ENCODE measurements at regions not wholly inside any gene's neighbourhood (a gene's known extent, or its start where the extent isn't known, plus 50 kb on each side); places are given as distances from the start of the nearest gene placed in this dataset.

- H3K4me3 ChIP-seq (replicated peaks in 1 of 4; ENCODE audit: control extremely low read depth in 1 of 4, insufficient read depth in 1 of 4, low read depth in 3 of 4, low read length in 4 of 4), result no peak overlapping the region
- no peaks in the 10 kb centered on the region for H4K20me1 ChIP-seq (ENCODE audit: control insufficient read depth, extremely low read depth, insufficient read depth, low read length)
- H3K36me3 ChIP-seq (ENCODE audit: control insufficient read depth, insufficient read depth, low read length), result no peaks in the 10 kb centered on the region
- no peaks in the 10 kb centered on the region for H3K27me3 ChIP-seq (ENCODE audit: control insufficient read depth, insufficient read depth, low read length)
- no peak overlapping the region for H2AFZ ChIP-seq (ENCODE audit: low read length)
- H3K79me2 ChIP-seq (ENCODE audit: control insufficient read depth, insufficient read depth, low read length), result no peaks in the 10 kb centered on the region
- H3K9me3 ChIP-seq (ENCODE audit: control insufficient read depth, insufficient read depth, low read depth, low read length), result no peaks in the 10 kb centered on the region
- no peak overlapping the region for H3K9ac ChIP-seq (ENCODE audit: insufficient read depth, low read length)
- TF ChIP-seq CTCF (conservative IDR thresholded peaks at IDR 0.05 in 1 of 2, IDR thresholded peaks at IDR 0.05 in 1 of 2; ENCODE audit: low read depth in 1 of 2, low read length in 2 of 2), result no peak
- no peak for TF ChIP-seq EZH2 (IDR thresholded peaks at IDR 0.05; ENCODE audit: low read length, missing control alignments)
- DNase-seq (ENCODE audit: low read depth in 2 of 2), result no peak
- no peak overlapping the region for H3K27ac ChIP-seq (ENCODE audit: insufficient read depth, low read length)
- no peaks in the 10 kb centered on the region for H3K4me1 ChIP-seq (ENCODE audit: control insufficient read depth, extremely low read depth, insufficient read depth, low read length)
- H3K4me2 ChIP-seq (ENCODE audit: extremely low read depth, insufficient read depth, low read length), result no peak overlapping the region
These were observed 747.4 kb upstream of the SALL3 start for GRCh38 chr18:78232196-78232595.

GRCh38 chr18:78237864-78238263, 741.8 kb upstream of the SALL3 start:
- Histone ChIP-seq H3K27me3 (ENCODE audit: control insufficient read depth, insufficient read depth, low read length) (no peaks in the 10 kb centered on the region), H3K27ac (ENCODE audit: insufficient read depth, low read length) (no peak overlapping the region), H3K9me3 (ENCODE audit: control insufficient read depth, insufficient read depth, low read depth, low read length) (peaks cover 3% of the 10 kb centered on the region), H2AFZ (ENCODE audit: low read length) (no peak overlapping the region), H3K4me1 (ENCODE audit: control insufficient read depth, extremely low read depth, insufficient read depth, low read length) (no peaks in the 10 kb centered on the region), H3K4me3 (replicated peaks in 1 of 4; ENCODE audit: control extremely low read depth in 1 of 4, insufficient read depth in 1 of 4, low read depth in 3 of 4, low read length in 4 of 4) (no peak overlapping the region), H4K20me1 (ENCODE audit: control insufficient read depth, extremely low read depth, insufficient read depth, low read length) (no peaks in the 10 kb centered on the region), H3K79me2 (ENCODE audit: control insufficient read depth, insufficient read depth, low read length) (no peaks in the 10 kb centered on the region), H3K4me2 (ENCODE audit: extremely low read depth, insufficient read depth, low read length) (no peak overlapping the region), H3K9ac (ENCODE audit: insufficient read depth, low read length) (no peak overlapping the region), H3K36me3 (ENCODE audit: control insufficient read depth, insufficient read depth, low read length) (no peaks in the 10 kb centered on the region)
- no peak for TF ChIP-seq EZH2 (IDR thresholded peaks at IDR 0.05; ENCODE audit: low read length, missing control alignments)
- no peak for TF ChIP-seq CTCF (conservative IDR thresholded peaks at IDR 0.05 in 1 of 2, IDR thresholded peaks at IDR 0.05 in 1 of 2; ENCODE audit: low read depth in 1 of 2, low read length in 2 of 2)
- DNase-seq (ENCODE audit: low read depth in 2 of 2), result no peak

GRCh38 chr18:78238404-78239089, 741.1 kb upstream of the SALL3 start:
- Histone ChIP-seq H3K9ac (ENCODE audit: insufficient read depth, low read length) (no peak overlapping the region), H3K9me3 (ENCODE audit: control insufficient read depth, insufficient read depth, low read depth, low read length) (peaks cover 3% of the 10 kb centered on the region), H3K4me3 (replicated peaks in 1 of 4; ENCODE audit: control extremely low read depth in 1 of 4, insufficient read depth in 1 of 4, low read depth in 3 of 4, low read length in 4 of 4) (no peak overlapping the region), H4K20me1 (ENCODE audit: control insufficient read depth, extremely low read depth, insufficient read depth, low read length) (no peaks in the 10 kb centered on the region), H3K27ac (ENCODE audit: insufficient read depth, low read length) (no peak overlapping the region), H3K36me3 (ENCODE audit: control insufficient read depth, insufficient read depth, low read length) (no peaks in the 10 kb centered on the region), H3K4me2 (ENCODE audit: extremely low read depth, insufficient read depth, low read length) (no peak overlapping the region), H3K79me2 (ENCODE audit: control insufficient read depth, insufficient read depth, low read length) (no peaks in the 10 kb centered on the region), H3K4me1 (ENCODE audit: control insufficient read depth, extremely low read depth, insufficient read depth, low read length) (no peaks in the 10 kb centered on the region), H3K27me3 (ENCODE audit: control insufficient read depth, insufficient read depth, low read length) (no peaks in the 10 kb centered on the region), H2AFZ (ENCODE audit: low read length) (no peak overlapping the region)
- DNase-seq (ENCODE audit: low read depth in 2 of 2), result peak in 1 of 2 donors; percentile 1
- TF ChIP-seq EZH2 (IDR thresholded peaks at IDR 0.05; ENCODE audit: low read length, missing control alignments) (no peak), CTCF (conservative IDR thresholded peaks at IDR 0.05 in 1 of 2, IDR thresholded peaks at IDR 0.05 in 1 of 2; ENCODE audit: low read depth in 1 of 2, low read length in 2 of 2) (no peak)

Data from fibroblast of lung (primary cell).